ENCODE measurements at regions not wholly inside any gene's neighbourhood (a gene's known extent, or its start where the extent isn't known, plus 50 kb on each side); places are given as distances from the start of the nearest gene placed in this dataset.

GRCh38 chr13:33402975-33403374 is 117.4 kb upstream of the STARD13 start:
- POLR2A ChIA-PET, result no interaction called here
- intact Hi-C loops (cut with micrococcal nuclease; ENCODE audit: unreplicated experiment), result no loop called here
- CTCF ChIA-PET, result no interaction called here
- BruUV-seq (replicated peaks), result no TSS peak
- Histone ChIP-seq H3K79me2 (ENCODE audit: control insufficient read depth, insufficient read depth, low read length) (no peaks in the 10 kb centered on the region), H3K27ac (ENCODE audit: control insufficient read depth, insufficient read depth) (no peak overlapping the region), H2AFZ (ENCODE audit: control insufficient read depth, low read depth, low read length) (no peak overlapping the region), H3K4me2 (ENCODE audit: control insufficient read depth, insufficient read depth) (no peak overlapping the region), H3K36me3 (ENCODE audit: control insufficient read depth in 2 of 2, insufficient read depth in 2 of 2, low read length in 1 of 2) (no peaks in the 10 kb centered on the region), H3K4me1 (ENCODE audit: control insufficient read depth, insufficient read depth, low read length) (no peaks in the 10 kb centered on the region), H3K4me3 (no peak overlapping the region), H4K20me1 (ENCODE audit: control insufficient read depth, insufficient read depth) (no peaks in the 10 kb centered on the region), H3K9ac (ENCODE audit: control insufficient read depth, insufficient read depth, low read length) (no peak overlapping the region), H3K9me3 (replicated peaks; ENCODE audit: control insufficient read depth, insufficient read depth, low read length) (no peaks in the 10 kb centered on the region), H3K27me3 (replicated peaks in 1 of 2; ENCODE audit: control insufficient read depth in 2 of 2, insufficient read depth in 2 of 2, low read length in 1 of 2) (no peaks in the 10 kb centered on the region)
- ATAC-seq (no peak), DNase-seq (ENCODE audit: low read depth, low spot score) (no peak), FAIRE-seq (no peak)
- in situ Hi-C loops (cut with MboI), result no loop called here
- no peak for TF ChIP-seq POLR2AphosphoS2 (IDR thresholded peaks at IDR 0.05; ENCODE audit: low read depth, low read length)
- TF ChIP-seq CREM (IDR thresholded peaks at IDR 0.05; ENCODE audit: low read depth), result no peak
- TF ChIP-seq SMARCA5 (IDR thresholded peaks at IDR 0.05), result no peak
- no peak for TF ChIP-seq JUNB (IDR thresholded peaks at IDR 0.05)
- TF ChIP-seq MEF2A (IDR thresholded peaks at IDR 0.05; ENCODE audit: insufficient read depth, low read depth, low read length), result no peak
- no peak for TF ChIP-seq PML (IDR thresholded peaks at IDR 0.05; ENCODE audit: low read length)
- no peak for TF ChIP-seq ZBTB33 (IDR thresholded peaks at IDR 0.05)
- no peak for TF ChIP-seq CREB1 (IDR thresholded peaks at IDR 0.05; ENCODE audit: low read depth)
- 73% methylated on average over 7 of the region's 7 CpGs for WGBS (ENCODE audit: insufficient coverage, insufficient replicate concordance, low lambda C conversion rate, missing lambda C conversion rate)
- SMC1A ChIA-PET (ENCODE audit: uncharacterized antibody, unreplicated experiment), result no interaction called here
- RAD21 ChIA-PET (ENCODE audit: unreplicated experiment), result no interaction called here

- Histone ChIP-seq H3K4me2 (ENCODE audit: control insufficient read depth, insufficient read depth) (no peak overlapping the region), H3K27ac (ENCODE audit: control insufficient read depth, insufficient read depth) (no peak overlapping the region), H3K27me3 (replicated peaks in 1 of 2; ENCODE audit: control insufficient read depth in 2 of 2, insufficient read depth in 2 of 2, low read length in 1 of 2) (no peaks in the 10 kb centered on the region), H3K9ac (ENCODE audit: control insufficient read depth, insufficient read depth, low read length) (no peak overlapping the region), H3K4me3 (no peak overlapping the region), H3K36me3 (ENCODE audit: control insufficient read depth in 2 of 2, insufficient read depth in 2 of 2, low read length in 1 of 2) (no peaks in the 10 kb centered on the region), H2AFZ (ENCODE audit: control insufficient read depth, low read depth, low read length) (no peak overlapping the region), H4K20me1 (ENCODE audit: control insufficient read depth, insufficient read depth) (no peaks in the 10 kb centered on the region), H3K4me1 (ENCODE audit: control insufficient read depth, insufficient read depth, low read length) (no peaks in the 10 kb centered on the region), H3K9me3 (replicated peaks; ENCODE audit: control insufficient read depth, insufficient read depth, low read length) (no peaks in the 10 kb centered on the region), H3K79me2 (ENCODE audit: control insufficient read depth, insufficient read depth, low read length) (no peaks in the 10 kb centered on the region)
- in situ Hi-C loops (cut with MboI), result no loop called here
- intact Hi-C loops (cut with micrococcal nuclease; ENCODE audit: unreplicated experiment), result no loop called here
- ATAC-seq (no peak), DNase-seq (ENCODE audit: low read depth, low spot score) (no peak), FAIRE-seq (no peak)
- 60% methylated on average over 5 of the region's 5 CpGs for WGBS (ENCODE audit: insufficient coverage, insufficient replicate concordance, low lambda C conversion rate, missing lambda C conversion rate)
- no peak for TF ChIP-seq CHD2 (IDR thresholded peaks at IDR 0.05; ENCODE audit: borderline replicate concordance, low read depth, low read length)
- ChIA-PET POLR2A (no interaction called here), RAD21 (ENCODE audit: unreplicated experiment) (no interaction called here), SMC1A (ENCODE audit: uncharacterized antibody, unreplicated experiment) (no interaction called here), CTCF (no interaction called here)
- no TSS peak for BruUV-seq (replicated peaks)
These were observed 118.3 kb upstream of the STARD13 start for GRCh38 chr13:33403807-33404362.

All from GM12878 (cell line).